Endothelial cell (in vitro differentiated cells): ENCODE measurements at regions not wholly inside any gene's neighbourhood (a gene's known extent, or its start where the extent isn't known, plus 50 kb on each side); places are given as distances from the start of the nearest gene placed in this dataset.
"Not testable (repeated sequence)": the region's sequence is repeated elsewhere in the genome, so short reads cannot be mapped to it uniquely, and the experiment has no call there.

Experiments used
- DNase-seq: peaks from one replicate; pipeline ENCODE4 v3.0.0; 2021; ENCODE audit warnings: low spot score
- H3K27ac Mint-ChIP-seq: one replicate; pipeline ENCODE4 v1.8.0; 2021; ENCODE audit warnings: mixed read lengths, inconsistent platforms; ENCODE audit not compliant: unreplicated experiment
- H3K27me3 Mint-ChIP-seq: one replicate; pipeline ENCODE4 v1.8.0; 2021; ENCODE audit warnings: mild to moderate bottlenecking, moderate library complexity, mixed read lengths, inconsistent platforms; ENCODE audit not compliant: unreplicated experiment
- H3K36me3 Mint-ChIP-seq: one replicate; pipeline ENCODE4 v1.8.0; 2021; ENCODE audit warnings: mild to moderate bottlenecking, low read depth, mixed read lengths, inconsistent platforms; ENCODE audit not compliant: unreplicated experiment
- H3K4me1 Mint-ChIP-seq: one replicate; pipeline ENCODE4 v1.8.0; 2021; ENCODE audit warnings: mild to moderate bottlenecking, mixed read lengths, inconsistent platforms; ENCODE audit not compliant: unreplicated experiment
- H3K4me3 Mint-ChIP-seq: one replicate; pipeline ENCODE4 v1.8.0; 2021; ENCODE audit warnings: mild to moderate bottlenecking, mixed read lengths, inconsistent platforms; ENCODE audit not compliant: unreplicated experiment
- H3K9me3 Mint-ChIP-seq: one replicate; pipeline ENCODE4 v1.8.0; 2021; ENCODE audit warnings: mixed read lengths, inconsistent platforms; ENCODE audit not compliant: unreplicated experiment
- CTCF ChIP-seq: fragments of 200-600 bp; sonication (generic); IDR thresholded peaks from one replicate; pipeline ENCODE4 v1.5.0; 2021; ENCODE audit warnings: antibody characterized with exemption; ENCODE audit not compliant: unreplicated experiment

GRCh38 chr1:41976671-41977070 is 57.9 kb upstream of the HIVEP3 start:
- H3K36me3 Mint-ChIP-seq, result peaks cover 9% of the 10 kb centered on the region
- H3K27ac Mint-ChIP-seq, result no peak overlapping the region
- peaks cover 9% of the 10 kb centered on the region for H3K4me1 Mint-ChIP-seq
- no peak for TF ChIP-seq CTCF
- H3K9me3 Mint-ChIP-seq, result no peaks in the 10 kb centered on the region
- H3K4me3 Mint-ChIP-seq, result no peak overlapping the region
- H3K27me3 Mint-ChIP-seq, result no peaks in the 10 kb centered on the region
- no peak for DNase-seq

GRCh38 chr1:41975850-41976569 is 57.3 kb upstream of the HIVEP3 start:
- no peak overlapping the region for H3K4me3 Mint-ChIP-seq
- no peak for DNase-seq
- H3K9me3 Mint-ChIP-seq, result no peaks in the 10 kb centered on the region
- peaks cover 9% of the 10 kb centered on the region for H3K36me3 Mint-ChIP-seq
- H3K4me1 Mint-ChIP-seq, result peaks cover 8% of the 10 kb centered on the region
- no peak for TF ChIP-seq CTCF
- peaks cover 1% of the 10 kb centered on the region for H3K27me3 Mint-ChIP-seq
- H3K27ac Mint-ChIP-seq, result no peak overlapping the region

- Mint-ChIP-seq H3K9me3 (no peaks in the 10 kb centered on the region), H3K4me3 (no peak overlapping the region), H3K27me3 (peaks cover 1% of the 10 kb centered on the region), H3K36me3 (peaks cover 5% of the 10 kb centered on the region), H3K27ac (no peak overlapping the region), H3K4me1 (peaks cover 4% of the 10 kb centered on the region)
- no peak for DNase-seq
- no peak for TF ChIP-seq CTCF
Measured at GRCh38 chr1:41975121-41975520, 56.4 kb upstream of the HIVEP3 start.

- H3K4me3 Mint-ChIP-seq, H3K9me3 Mint-ChIP-seq, H3K27ac Mint-ChIP-seq, H3K27me3 Mint-ChIP-seq, DNase-seq, H3K4me1 Mint-ChIP-seq, H3K36me3 Mint-ChIP-seq: not testable (repeated sequence)
Measured at GRCh38 chr1:41968557-41968956, 49.8 kb upstream of the HIVEP3 start.
